Naive B cell (primary cell): ENCODE measurements at regions not wholly inside any gene's neighbourhood (a gene's known extent, or its start where the extent isn't known, plus 50 kb on each side); places are given as distances from the start of the nearest gene placed in this dataset.
"Not testable (repeated sequence)": the region's sequence is repeated elsewhere in the genome, so short reads cannot be mapped to it uniquely, and the experiment has no call there.

ENCODE experiments used
- ATAC-seq, 2 donors: fragments of 150-1000 bp; cut with Tn5 transposase; 2 replicates each; pipeline ENCODE4 v1.10.0; 2021; ENCODE audit warnings: low read depth in 2 of 2, mild to moderate bottlenecking in 2 of 2, moderate library complexity in 2 of 2
- DNase-seq: peaks from one replicate; pipeline ENCODE4 v3.0.0; 2022
- H3K27ac Mint-ChIP-seq, 6 donors: one replicate each; pipeline ENCODE4 v1.8.0; 2020 to 2022; ENCODE audit warnings: mild to moderate bottlenecking in 6 of 6, mixed read lengths in 6 of 6, moderate library complexity in 5 of 6, inconsistent platforms in 2 of 6
- H3K27me3 Mint-ChIP-seq, 3 donors: one replicate each; pipeline ENCODE4 v1.8.0; 2021 to 2022; ENCODE audit warnings: mixed read lengths in 3 of 3, mild to moderate bottlenecking in 1 of 3
- H3K36me3 Mint-ChIP-seq, 2 donors: one replicate each; pipeline ENCODE4 v1.8.0; 2020 to 2022; ENCODE audit warnings: mixed read lengths in 2 of 2, inconsistent platforms in 1 of 2, mild to moderate bottlenecking in 1 of 2
- H3K4me1 Mint-ChIP-seq, 3 donors: one replicate each; pipeline ENCODE4 v1.8.0; 2020 to 2022; ENCODE audit warnings: mixed read lengths in 3 of 3, inconsistent platforms in 1 of 3, mild to moderate bottlenecking in 1 of 3, moderate library complexity in 1 of 3
- H3K4me3 Mint-ChIP-seq, 8 donors: one replicate each; pipeline ENCODE4 v1.8.0; 2020 to 2022; ENCODE audit warnings: mild to moderate bottlenecking in 8 of 8, mixed read lengths in 8 of 8, moderate library complexity in 8 of 8, inconsistent platforms in 2 of 8
- H3K9me3 Mint-ChIP-seq, 7 donors: one replicate each; pipeline ENCODE4 v1.8.0; 2020 to 2022; ENCODE audit warnings: mixed read lengths in 7 of 7, mild to moderate bottlenecking in 5 of 7, inconsistent platforms in 2 of 7, moderate library complexity in 1 of 7

GRCh38 chr2:95723627-95724210 is 131.9 kb downstream of the TRIM43 start:
- not testable (repeated sequence) for H3K4me1 Mint-ChIP-seq, H3K27ac Mint-ChIP-seq, H3K9me3 Mint-ChIP-seq, H3K36me3 Mint-ChIP-seq, DNase-seq, ATAC-seq
- H3K27me3 Mint-ChIP-seq, result peaks cover 7 to 24% (median 14%) of the 10 kb centered on the region in 3 donors
- peak overlapping the region in 1 of 8 donors; percentile 5 for H3K4me3 Mint-ChIP-seq

GRCh38 chr2:95725191-95725590 is 133.4 kb downstream of the TRIM43 start:
- not testable (repeated sequence) for H3K4me3 Mint-ChIP-seq, H3K9me3 Mint-ChIP-seq, ATAC-seq, H3K4me1 Mint-ChIP-seq, DNase-seq, H3K27ac Mint-ChIP-seq, H3K36me3 Mint-ChIP-seq
- peaks cover 13 to 32% (median 14%) of the 10 kb centered on the region in 3 donors for H3K27me3 Mint-ChIP-seq

- H3K9me3 Mint-ChIP-seq, DNase-seq, ATAC-seq, H3K36me3 Mint-ChIP-seq, H3K27ac Mint-ChIP-seq, H3K4me1 Mint-ChIP-seq, H3K4me3 Mint-ChIP-seq: not testable (repeated sequence)
- H3K27me3 Mint-ChIP-seq, result peaks cover 13 to 32% (median 14%) of the 10 kb centered on the region in 3 donors
These were observed 133.9 kb downstream of the TRIM43 start for GRCh38 chr2:95725677-95726076.

DNA sequence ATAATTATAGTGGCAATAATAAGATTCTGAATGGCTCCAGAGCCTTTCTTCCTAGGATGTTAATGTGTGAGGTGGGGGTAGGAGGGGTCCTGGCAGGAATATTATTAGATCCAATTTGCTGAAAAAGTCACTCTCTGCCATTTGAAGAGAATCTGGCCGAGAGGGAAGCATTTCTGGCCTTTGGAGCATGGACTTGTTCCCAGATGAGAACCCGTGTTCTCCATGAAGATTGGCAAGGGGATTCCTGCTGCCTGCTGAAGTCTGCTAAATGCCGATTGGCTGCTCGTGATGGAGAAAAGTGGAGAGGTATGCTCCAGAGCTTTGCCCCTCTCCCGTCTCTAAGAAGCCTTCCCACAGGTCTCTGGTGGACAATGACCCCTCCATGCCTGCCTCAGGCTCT is 135.6 kb downstream of the TRIM43 start:
- peaks cover 18 to 29% (median 22%) of the 10 kb centered on the region in 3 donors for H3K27me3 Mint-ChIP-seq
- H3K4me3 Mint-ChIP-seq, H3K9me3 Mint-ChIP-seq, H3K36me3 Mint-ChIP-seq, H3K27ac Mint-ChIP-seq, H3K4me1 Mint-ChIP-seq, DNase-seq, ATAC-seq: not testable (repeated sequence)

GRCh38 chr2:95728878-95729596 is 137.2 kb downstream of the TRIM43 start:
- H3K4me1 Mint-ChIP-seq, result no peaks in the 10 kb centered on the region
- no peak overlapping the region for H3K27ac Mint-ChIP-seq
- no peaks in the 10 kb centered on the region for H3K9me3 Mint-ChIP-seq
- H3K36me3 Mint-ChIP-seq, result no peaks in the 10 kb centered on the region
- DNase-seq, result peak; percentile 6
- ATAC-seq, result no peak
- no peak overlapping the region for H3K4me3 Mint-ChIP-seq
- H3K27me3 Mint-ChIP-seq, result peaks cover 27 to 38% (median 31%) of the 10 kb centered on the region in 3 donors

DNA sequence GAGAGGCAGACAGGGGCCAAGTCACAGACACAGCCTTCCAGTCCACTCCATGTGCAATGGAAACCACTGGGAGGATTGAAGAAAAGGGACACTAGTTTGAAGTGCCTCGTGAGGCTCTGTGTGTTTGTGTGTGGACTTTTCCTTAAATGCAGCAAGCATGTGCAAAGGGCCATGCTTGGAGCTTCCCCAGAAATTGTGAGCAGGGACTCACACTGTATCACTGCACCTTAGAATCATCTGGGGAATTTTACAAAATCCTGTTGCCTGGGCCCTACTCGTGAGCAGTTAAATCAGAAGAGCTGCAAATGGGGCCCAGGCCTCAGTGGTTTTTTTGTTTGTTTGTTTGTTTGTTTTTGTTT is 137.8 kb downstream of the TRIM43 start:
- Mint-ChIP-seq H3K27me3 (peaks cover 30 to 40% (median 31%) of the 10 kb centered on the region in 3 donors), H3K4me3 (no peak overlapping the region), H3K4me1 (no peaks in the 10 kb centered on the region), H3K27ac (no peak overlapping the region), H3K9me3 (no peaks in the 10 kb centered on the region), H3K36me3 (no peaks in the 10 kb centered on the region)
- DNase-seq, result no peak
- ATAC-seq, result no peak

DNA sequence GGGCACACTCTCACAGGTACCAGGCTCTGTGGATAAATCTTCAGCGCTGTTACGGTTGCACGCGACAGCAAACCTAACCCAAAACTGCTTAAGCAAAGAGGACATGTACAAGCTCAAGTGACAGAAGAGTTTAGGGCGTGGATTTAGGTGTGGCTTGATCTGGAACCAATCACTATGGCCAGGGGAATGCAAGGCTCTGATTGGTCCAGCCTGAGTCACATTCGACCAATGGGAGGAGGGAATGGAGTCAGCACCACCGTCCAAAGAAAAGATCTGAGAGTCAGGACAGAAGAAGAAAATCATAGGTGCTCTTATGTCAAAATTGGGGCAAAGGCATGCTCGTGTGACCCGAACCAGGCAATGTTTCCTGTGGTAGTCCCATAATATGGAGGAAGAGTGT is 139.0 kb downstream of the TRIM43 start:
- ATAC-seq (no peak), DNase-seq (no peak)
- no peaks in the 10 kb centered on the region for H3K4me1 Mint-ChIP-seq
- H3K27ac Mint-ChIP-seq, result peak overlapping the region in 1 of 6 donors; percentile 61
- H3K9me3 Mint-ChIP-seq, result no peaks in the 10 kb centered on the region
- no peak overlapping the region for H3K4me3 Mint-ChIP-seq
- peaks cover 27 to 42% (median 34%) of the 10 kb centered on the region in 3 donors for H3K27me3 Mint-ChIP-seq
- no peaks in the 10 kb centered on the region for H3K36me3 Mint-ChIP-seq

DNA sequence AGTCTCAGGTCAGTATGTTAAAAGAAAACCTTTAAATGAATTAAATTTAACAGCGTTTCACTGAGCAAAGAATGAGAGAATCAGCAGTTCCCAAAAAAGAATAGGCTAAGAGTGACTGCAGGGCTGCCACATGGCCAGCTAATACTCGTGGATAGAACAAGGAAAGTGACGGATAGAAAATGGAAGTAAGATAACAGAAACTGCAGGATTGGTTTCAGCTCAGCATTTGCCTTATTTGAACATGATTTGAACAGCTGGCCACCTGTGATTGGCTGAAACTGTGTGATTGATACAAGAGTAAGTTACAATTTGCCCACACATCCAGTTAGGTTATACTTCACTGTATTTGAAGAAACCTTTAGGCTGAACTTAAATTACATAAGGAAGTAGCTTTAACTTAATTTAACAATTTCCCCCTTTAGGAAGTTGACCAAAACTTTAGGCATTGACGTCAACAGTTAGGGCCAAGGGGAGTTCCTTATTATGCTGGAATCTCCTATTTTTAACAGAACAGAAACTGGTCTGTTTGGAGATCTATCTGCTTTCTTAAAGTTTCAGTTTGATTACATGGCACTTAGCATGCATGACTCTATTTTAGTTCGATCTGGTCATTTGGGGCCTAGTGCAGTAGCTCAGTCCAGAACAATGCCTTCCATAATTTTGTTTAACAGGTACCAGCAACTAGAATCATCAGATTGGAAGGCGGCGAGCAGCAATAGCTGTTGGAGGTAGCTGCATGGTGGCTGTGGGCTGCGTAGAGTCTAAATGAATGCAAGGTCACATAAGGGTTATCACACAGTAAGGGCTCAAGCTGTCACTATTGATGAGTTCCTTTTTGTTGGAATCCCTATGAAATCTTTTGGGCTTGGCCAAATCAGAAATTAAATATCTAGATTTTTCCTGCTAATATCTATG is 143.4 kb downstream of the TRIM43 start:
- Mint-ChIP-seq H3K4me3 (no peak overlapping the region), H3K27me3 (peaks cover 36 to 42% (median 37%) of the 10 kb centered on the region in 3 donors), H3K9me3 (peaks cover 0 to 3% (median 0%) of the 10 kb centered on the region in 7 donors), H3K27ac (no peak overlapping the region), H3K4me1 (no peaks in the 10 kb centered on the region), H3K36me3 (no peaks in the 10 kb centered on the region)
- ATAC-seq, result peak; percentile 58 to 60
- DNase-seq, result no peak

DNA sequence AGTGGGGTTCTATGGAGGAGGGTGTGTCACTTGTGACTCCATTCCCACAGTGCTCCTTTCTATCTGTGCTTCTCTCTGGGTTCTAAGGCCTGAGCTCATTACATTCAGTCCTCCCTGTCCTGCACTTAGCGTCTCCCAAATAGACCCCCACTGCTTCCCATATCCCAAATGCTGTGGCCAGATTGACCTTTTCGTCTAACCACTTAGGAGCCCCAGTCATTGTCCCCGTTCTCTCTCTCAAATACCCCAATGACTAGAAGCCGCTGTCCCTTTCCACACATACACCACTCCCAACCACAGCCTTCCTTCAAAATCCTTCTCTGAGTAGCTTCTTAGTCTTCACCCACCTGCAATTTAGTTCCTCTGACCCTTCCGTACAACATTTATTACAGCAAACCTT is 146.5 kb downstream of the TRIM43 start:
- DNase-seq, result no peak
- no peaks in the 10 kb centered on the region for H3K4me1 Mint-ChIP-seq
- peaks cover 34 to 46% (median 38%) of the 10 kb centered on the region in 3 donors for H3K27me3 Mint-ChIP-seq
- H3K4me3 Mint-ChIP-seq, result no peak overlapping the region
- H3K9me3 Mint-ChIP-seq, result peaks cover 0 to 4% (median 0%) of the 10 kb centered on the region in 7 donors
- no peak for ATAC-seq
- no peak overlapping the region for H3K27ac Mint-ChIP-seq
- H3K36me3 Mint-ChIP-seq, result no peaks in the 10 kb centered on the region

DNA sequence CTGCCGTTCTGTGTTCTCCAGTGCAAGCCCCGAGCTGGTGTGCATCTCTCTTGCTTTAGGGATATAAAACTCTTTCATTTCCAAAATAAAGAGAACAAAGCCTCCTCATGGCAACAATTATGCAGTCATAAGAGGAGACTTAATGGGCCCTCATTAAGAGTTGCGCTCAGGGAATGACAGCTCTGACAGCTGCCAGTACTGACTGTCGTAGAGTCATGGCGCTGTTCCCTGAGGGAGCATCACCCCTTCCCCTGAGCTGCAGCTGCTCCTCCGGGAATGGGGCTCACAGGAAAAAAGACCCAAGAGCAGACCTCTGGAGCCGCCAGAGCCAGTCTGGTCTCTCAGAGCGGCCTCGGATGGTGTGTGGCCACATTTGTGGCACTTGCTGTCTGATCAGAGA is 160.3 kb downstream of the TRIM43 start:
- not testable (repeated sequence) for ATAC-seq, H3K4me3 Mint-ChIP-seq, H3K9me3 Mint-ChIP-seq, H3K4me1 Mint-ChIP-seq, H3K36me3 Mint-ChIP-seq, H3K27ac Mint-ChIP-seq, H3K27me3 Mint-ChIP-seq, DNase-seq

- H3K27ac Mint-ChIP-seq, H3K9me3 Mint-ChIP-seq, H3K27me3 Mint-ChIP-seq, DNase-seq, H3K36me3 Mint-ChIP-seq, ATAC-seq, H3K4me1 Mint-ChIP-seq, H3K4me3 Mint-ChIP-seq: not testable (repeated sequence)
These were observed 162.0 kb downstream of the TRIM43 start for GRCh38 chr2:95753812-95754211.

GRCh38 chr2:95754213-95754612 is 162.4 kb downstream of the TRIM43 start:
- not testable (repeated sequence) for H3K27ac Mint-ChIP-seq, ATAC-seq, H3K9me3 Mint-ChIP-seq, H3K27me3 Mint-ChIP-seq, H3K4me3 Mint-ChIP-seq, H3K4me1 Mint-ChIP-seq, H3K36me3 Mint-ChIP-seq, DNase-seq

DNA sequence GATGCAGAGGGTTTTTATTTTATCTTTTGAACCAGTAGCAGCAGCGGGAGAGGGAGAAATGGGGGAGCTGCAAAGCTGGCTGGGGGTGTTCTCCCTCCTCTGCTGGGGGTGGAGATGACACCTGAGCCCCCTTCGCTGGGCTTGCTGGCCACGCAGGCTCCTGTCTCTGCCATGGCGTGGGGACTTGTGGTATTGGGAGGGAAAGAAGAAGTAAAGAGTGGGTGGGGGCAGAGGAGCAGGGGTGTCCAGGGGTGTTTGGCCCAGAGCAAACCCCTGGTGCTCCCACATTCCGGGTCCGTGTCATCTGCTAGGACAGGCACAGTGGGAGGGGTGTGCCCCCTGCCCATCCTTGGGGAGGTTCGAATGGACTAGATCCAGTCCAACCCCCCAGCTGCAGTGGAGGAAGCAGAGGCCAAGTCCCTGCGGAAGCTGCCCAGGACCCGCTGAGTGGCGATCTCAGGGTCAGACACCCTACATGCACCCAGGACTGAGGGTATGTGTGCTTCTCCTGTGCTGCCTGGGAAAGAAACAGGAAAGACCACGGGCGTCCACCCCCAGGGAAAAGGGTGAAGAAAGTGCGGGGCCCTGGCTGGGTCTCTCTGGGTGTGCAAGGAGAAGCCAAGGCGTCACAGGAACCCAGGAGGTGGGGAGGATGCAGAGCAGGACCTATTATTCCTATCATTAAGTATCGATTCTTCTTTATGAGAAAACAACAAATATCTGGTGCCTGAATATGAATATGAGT is 163.2 kb downstream of the TRIM43 start:
- ATAC-seq, H3K36me3 Mint-ChIP-seq, H3K27ac Mint-ChIP-seq: not testable (repeated sequence)

More for the DNA sequence above, 163.2 kb downstream of the TRIM43 start:
- not testable (repeated sequence) for DNase-seq, H3K4me3 Mint-ChIP-seq, H3K4me1 Mint-ChIP-seq, H3K27me3 Mint-ChIP-seq, H3K9me3 Mint-ChIP-seq
